ENCODE measurements at regions not wholly inside any gene's neighbourhood (a gene's known extent, or its start where the extent isn't known, plus 50 kb on each side); places are given as distances from the start of the nearest gene placed in this dataset.

- no peak for DNase-seq
Measured at GRCh38 chr13:40082639-40083038, 427.2 kb downstream of the COG6 start.

- no peak for DNase-seq
Measured at GRCh38 chr13:40083841-40084240, 428.4 kb downstream of the COG6 start.

- DNase-seq = no peak
Measured at GRCh38 chr13:40084934-40085333, 429.5 kb downstream of the COG6 start.

- no peak for DNase-seq
Measured at GRCh38 chr13:40087091-40088002, 431.9 kb downstream of the COG6 start.

GRCh38 chr13:40094056-40094455 lies 438.6 kb downstream of the COG6 start:
- no peak for DNase-seq

GRCh38 chr13:40095695-40096356 lies 440.4 kb downstream of the COG6 start:
- DNase-seq = no peak

- DNase-seq = no peak
Measured at GRCh38 chr13:40096357-40096901, 441.0 kb downstream of the COG6 start.

GRCh38 chr13:40098246-40098645 lies 442.8 kb downstream of the COG6 start:
- DNase-seq = no peak

- no peak for DNase-seq
Measured at GRCh38 chr13:40101708-40102359, 446.4 kb downstream of the COG6 start.

GRCh38 chr13:40102360-40102727 lies 446.9 kb downstream of the COG6 start:
- no peak for DNase-seq

GRCh38 chr13:40102854-40103253 lies 447.4 kb downstream of the COG6 start:
- DNase-seq = no peak

- DNase-seq = no peak
Measured at GRCh38 chr13:40103864-40104263, 448.4 kb downstream of the COG6 start.

GRCh38 chr13:40105231-40105630 lies 449.8 kb downstream of the COG6 start:
- DNase-seq = no peak

- no peak for DNase-seq
Measured at GRCh38 chr13:40109351-40109844, 453.9 kb downstream of the COG6 start.

GRCh38 chr13:40113643-40114304 lies 458.3 kb downstream of the COG6 start:
- DNase-seq = no peak

GRCh38 chr13:40114305-40114896 lies 458.9 kb downstream of the COG6 start:
- DNase-seq = no peak

- DNase-seq = no peak
Measured at GRCh38 chr13:40115426-40115825, 460.0 kb downstream of the COG6 start.

- DNase-seq = no peak
Measured at GRCh38 chr13:40116008-40116407, 460.5 kb downstream of the COG6 start.

- no peak for DNase-seq
Measured at GRCh38 chr13:40118337-40118736, 462.9 kb downstream of the COG6 start.

- DNase-seq = no peak
Measured at GRCh38 chr13:40119852-40120251, 464.4 kb downstream of the COG6 start.

GRCh38 chr13:40120288-40120687 lies 464.8 kb downstream of the COG6 start:
- no peak for DNase-seq

GRCh38 chr13:40120781-40121180 lies 465.3 kb downstream of the COG6 start:
- no peak for DNase-seq

Data from NCI-H510A treated with DMSO at 0.1 percent for 48 hours (cell line).